ENCODE measurements at regions not wholly inside any gene's neighbourhood (a gene's known extent, or its start where the extent isn't known, plus 50 kb on each side); places are given as distances from the start of the nearest gene placed in this dataset.
"Not testable (repeated sequence)": the region's sequence is repeated elsewhere in the genome, so short reads cannot be mapped to it uniquely, and the experiment has no call there.

DNA sequence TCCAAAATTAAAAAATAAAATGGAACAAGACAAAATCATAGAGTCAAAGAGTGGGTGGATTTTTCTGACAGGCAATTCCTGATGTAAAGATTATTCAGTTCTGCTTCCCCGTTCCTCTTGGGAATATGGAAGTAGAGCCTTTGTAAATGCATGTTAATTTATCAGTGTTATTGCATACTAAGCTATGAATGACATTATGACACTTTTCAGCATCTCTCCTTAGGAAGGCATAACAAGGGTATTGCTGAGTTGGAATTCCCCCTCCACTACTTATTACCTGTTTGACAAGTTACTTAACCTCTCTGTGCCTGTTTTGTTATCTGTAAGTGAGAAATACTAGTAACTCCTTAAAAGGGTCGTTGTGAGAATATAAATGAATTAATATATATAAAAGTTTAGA lies 640.4 kb downstream of the LMO4 start:
- DNase-seq = no peak

DNA sequence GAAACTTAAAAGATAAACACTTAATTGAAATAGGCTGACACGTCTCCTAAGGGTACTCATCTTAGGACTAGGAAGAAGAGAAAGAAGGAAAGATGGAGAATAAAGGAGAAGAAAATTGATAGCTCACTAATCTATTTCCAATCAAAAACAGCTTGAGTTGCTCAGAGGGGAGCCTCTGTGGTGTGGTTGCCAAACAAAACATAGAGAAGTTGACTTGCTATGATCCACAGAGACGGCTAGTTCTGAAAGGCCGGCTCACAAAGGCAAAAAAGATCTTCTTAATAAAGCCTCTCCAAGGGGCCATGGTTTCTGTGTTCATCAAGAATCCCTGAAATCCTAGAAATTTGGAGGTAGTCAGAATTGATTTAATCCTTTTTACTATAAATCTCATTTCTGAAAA lies 644.1 kb downstream of the LMO4 start:
- DNase-seq = no peak

DNA sequence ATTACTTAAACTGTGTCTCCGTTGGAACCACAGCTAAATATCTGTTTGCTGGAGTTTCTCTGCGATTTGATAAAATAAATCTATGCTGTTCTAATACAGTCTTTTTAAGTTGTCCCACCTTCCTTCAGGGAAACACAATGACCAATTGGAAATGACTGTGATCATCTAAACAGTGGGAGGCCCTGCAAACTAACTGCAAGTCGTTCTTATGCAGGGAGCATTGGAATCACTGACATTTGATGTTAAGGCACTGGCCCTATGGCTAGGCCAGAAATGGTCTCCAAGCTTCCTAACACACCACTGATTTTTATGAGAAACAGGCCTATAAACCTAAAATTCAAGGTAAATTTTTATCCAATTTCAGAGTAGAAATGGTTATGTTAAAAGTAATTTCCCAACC lies 645.2 kb downstream of the LMO4 start:
- DNase-seq = no peak

DNA sequence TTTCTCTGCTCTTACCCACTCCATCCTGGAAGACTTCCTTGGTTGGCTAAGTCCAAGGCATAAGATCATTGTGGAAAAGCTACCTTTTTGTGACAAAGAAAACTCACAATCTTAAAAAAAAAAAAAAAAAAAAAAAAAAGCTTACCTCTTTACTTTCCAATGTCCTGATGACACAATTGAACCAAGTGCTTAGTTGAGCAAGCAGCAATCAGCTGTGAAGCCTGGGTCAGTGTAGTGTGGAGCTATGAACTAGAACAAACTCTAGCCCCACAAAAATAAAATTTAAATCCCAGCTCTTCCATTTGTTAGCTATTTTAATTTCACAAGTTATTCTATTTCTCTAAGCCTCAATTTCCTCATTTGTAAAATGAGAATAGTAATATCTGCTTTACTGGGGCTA lies 647.6 kb downstream of the LMO4 start:
- DNase-seq = no peak

- no peak for DNase-seq
Observed at GRCh38 chr1:87977145-87977544, 648.5 kb downstream of the LMO4 start.

DNA sequence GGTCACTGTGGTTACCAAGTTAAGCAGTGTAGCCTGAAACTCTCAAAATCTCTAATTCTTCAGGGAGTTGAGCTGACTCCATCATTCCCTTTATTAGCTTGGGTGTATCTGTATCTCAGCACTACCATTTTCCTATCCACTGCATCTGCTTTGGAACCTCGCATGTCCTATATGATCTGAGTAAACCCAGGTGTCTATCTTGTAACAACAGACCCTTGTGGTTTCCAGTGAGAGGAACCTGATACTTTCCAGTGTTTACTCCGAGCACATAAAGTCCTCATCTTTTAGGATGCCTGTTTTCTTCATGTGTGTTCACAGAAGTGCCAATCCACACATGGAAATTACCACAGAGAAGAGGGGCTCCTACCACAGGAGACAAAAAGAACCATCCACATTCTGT lies 650.4 kb downstream of the LMO4 start:
- no peak for DNase-seq

DNA sequence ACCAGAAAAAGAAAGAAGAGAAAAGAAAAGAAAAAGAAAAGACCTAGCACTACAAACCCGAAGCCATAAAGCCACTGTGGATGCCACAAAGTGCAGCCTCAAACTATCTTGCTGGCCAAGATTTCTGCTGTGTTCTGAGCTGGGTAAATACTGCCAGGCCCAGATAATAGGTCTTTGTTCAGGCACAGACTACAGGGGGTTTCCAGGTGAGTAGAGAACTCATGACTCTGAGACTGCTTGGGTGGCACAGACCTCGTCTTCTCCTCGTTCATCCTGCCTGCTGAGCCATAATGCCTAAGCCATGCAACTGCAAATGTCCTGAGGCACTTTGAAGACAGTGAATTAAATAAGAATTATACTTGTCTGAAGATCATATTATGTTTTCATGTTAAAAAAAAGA lies 651.8 kb downstream of the LMO4 start:
- DNase-seq = no peak

- no peak for DNase-seq
Observed at GRCh38 chr1:87981386-87981785, 652.7 kb downstream of the LMO4 start.

DNA sequence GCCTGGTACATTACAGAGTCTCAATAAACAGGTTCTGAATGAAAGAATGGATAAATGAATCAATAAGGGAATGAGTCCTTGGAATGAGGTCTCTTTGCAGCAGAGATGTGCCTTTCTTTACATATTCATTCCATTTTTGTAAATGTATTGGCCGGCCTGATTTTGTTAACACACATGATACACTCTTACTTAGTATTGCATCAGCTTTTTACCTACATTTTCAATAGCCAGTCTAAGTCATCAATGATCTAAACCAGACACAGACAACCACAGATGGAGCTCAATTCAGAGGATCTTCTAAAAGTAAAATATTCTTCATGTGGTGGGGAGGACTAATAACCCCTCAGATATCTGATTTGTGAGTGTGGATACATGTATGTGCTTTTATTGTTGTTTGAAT lies 653.1 kb downstream of the LMO4 start:
- DNase-seq = no peak

GRCh38 chr1:87983841-87984240 lies 655.2 kb downstream of the LMO4 start:
- DNase-seq = no peak

- no peak for DNase-seq
Observed at GRCh38 chr1:87985071-87985470, 656.4 kb downstream of the LMO4 start.

DNA sequence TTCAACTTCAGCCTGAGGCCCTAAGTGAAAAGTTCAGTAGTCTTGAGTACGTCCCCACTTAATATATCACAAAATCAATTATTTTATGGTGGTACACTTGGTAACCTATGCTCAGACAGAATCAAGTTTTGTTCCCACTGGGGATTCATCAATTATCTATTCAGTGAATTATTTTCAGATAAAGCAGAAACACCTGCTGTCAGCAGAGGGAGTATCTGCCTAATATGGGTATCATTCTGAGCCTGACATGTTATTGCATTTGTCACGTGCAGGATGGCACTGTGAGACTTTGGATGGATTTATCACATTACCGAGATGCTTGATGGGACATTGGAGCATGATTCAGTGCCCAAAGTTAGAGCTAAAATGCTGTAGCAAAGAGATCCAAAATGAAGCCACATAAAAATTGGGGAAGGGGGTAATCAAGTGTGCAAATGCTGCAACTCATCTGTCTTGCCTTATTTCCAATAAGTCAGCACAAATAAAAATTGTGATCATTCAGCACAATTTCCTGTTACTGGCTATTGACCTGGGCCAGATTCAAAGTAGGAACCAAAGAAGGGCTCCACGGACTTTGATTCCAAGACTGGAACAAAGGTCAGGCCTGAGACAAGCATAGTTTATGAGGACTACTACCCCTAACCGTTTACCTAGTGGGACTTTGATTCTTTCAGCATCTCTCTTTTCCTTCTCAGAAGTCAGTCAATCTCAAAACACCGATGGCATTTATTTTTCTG lies 657.6 kb downstream of the LMO4 start:
- no peak for DNase-seq

DNA sequence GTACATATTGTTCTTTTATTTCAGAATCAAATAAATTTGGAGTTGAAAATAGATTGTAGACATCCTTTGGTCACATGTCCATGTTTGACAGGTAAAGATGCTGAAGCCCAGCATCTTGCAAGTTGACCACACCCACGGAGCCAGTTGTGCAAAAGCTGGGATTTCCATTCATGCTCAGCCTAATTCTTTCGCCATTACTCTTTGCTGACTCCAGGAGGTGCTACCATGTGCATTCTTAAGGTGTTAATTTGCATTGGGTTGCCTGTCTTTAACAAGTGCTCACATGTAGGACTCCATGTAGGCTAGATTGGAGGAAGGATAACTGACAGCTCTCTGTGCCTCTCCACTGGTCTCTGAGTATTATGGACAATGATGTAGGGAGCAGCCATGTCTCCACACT lies 660.7 kb downstream of the LMO4 start:
- DNase-seq = no peak

DNA sequence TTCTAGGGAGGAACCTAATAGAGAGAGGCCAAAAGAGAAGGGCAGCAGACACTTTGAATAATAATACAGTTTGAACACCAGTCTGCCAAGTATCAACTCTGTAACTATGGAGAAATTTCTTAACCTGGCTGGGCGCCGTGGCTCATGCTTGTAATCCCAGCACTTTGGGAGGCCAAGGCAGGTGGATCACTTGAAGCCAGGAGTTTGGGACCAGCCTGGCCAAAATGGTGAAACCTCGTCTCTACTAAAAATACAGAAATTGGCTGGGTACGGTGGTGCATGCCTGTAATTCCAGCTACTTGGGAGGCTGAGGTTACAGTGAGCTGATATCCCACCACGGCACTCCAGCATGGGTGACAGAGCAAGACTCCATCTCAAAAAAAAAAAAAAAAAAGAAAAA lies 663.9 kb downstream of the LMO4 start:
- not testable (repeated sequence) for DNase-seq

DNA sequence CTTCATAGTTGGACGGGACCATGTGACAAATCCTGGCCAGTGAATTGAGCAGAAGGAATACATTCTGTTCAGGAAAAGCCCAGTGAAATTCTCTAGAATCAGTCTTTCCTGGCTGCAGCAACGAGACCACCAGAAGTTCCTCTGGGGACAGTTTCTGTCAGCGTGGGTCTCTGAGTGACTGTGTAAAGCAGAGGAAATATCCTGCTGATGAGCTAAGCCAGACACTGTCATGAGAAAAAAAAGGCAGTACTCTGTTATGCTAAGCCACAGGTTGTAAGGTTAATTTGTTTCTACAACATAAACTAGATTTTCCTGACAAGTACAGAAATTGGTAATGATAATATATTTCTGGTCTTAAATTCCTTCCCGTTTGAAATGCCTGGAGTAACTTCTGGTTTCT lies 664.4 kb downstream of the LMO4 start:
- no peak for DNase-seq

- DNase-seq = no peak
Observed at GRCh38 chr1:87999852-88000251, 671.2 kb downstream of the LMO4 start.

DNA sequence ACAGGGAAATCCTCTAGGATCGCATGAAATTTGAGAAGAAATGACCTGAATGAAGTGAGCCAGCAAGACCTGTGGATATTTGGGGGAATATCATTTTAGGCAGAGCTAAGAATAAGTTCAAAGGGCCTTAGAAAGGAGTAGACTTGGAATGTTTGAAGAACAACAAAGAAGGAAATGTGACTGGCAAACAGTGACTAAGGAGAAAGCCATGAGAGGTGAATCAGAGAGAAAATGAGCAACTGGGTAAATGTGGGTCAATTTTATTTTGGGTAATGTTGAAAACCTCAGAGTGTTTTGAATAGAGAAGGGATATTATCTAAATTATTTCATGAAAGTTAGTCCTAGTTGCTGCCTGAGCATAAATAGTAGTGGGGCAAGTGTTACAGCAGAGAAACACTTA lies 672.8 kb downstream of the LMO4 start:
- no peak for DNase-seq

DNA sequence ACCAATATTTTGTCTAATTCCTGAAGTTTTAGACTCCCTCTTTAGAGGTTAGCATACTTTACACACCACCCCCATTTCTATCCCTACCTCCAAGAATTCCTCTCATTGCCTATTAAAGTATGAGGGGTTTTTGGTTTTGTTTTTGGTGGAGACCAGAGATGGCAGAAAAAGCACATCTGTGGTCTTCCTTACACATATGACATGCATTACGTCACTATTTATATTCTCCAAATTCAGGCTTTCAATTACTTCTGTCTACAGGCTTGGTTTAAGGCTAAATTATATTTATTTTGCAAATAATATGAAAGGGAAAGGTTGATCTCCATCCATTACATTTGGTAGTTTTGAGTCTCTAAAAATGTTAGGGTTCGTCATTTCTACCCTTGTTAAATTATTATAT lies 674.6 kb downstream of the LMO4 start:
- no peak for DNase-seq

DNA sequence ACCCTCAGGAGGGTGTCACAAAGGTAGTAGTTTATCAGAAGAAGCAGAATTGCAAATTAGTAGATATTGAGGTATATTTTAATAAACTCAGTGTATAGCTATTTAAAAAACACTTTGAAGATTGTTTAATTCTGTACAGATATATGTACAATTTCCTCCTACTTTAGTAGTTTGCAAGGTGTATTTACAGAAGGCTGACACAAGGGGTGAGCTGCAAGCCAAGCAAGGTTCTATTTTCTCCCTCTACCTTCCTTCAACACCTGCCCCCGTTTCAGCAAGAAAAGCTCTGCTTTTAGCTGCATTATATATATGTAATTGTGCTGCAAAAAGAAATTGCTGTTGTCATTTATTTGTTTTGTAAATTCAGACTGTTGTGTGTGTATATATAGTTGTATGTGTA lies 674.2 kb upstream of the PKN2 start:
- no peak for DNase-seq

- no peak for DNase-seq
Observed at GRCh38 chr1:88013485-88013884, 670.6 kb upstream of the PKN2 start.

DNA sequence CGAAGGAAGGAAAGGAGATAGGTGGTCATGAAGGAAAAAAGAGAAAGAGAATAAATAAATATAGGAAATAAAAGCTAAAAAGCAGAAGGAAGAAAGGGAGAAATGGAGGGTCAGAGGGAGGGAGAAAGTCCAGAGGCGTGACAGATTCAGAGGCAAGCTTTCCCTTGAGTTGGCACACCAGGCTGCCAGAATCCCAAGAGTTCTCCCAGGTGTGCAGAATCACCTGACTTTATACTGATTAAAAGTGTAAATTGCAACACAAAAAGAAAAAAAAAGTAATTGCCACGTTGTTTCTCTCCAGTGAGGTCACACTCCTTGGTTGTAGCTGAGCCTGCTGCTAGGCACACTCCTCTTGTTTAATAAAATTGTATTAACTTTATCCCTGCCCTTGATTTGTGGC lies 669.9 kb upstream of the PKN2 start:
- no peak for DNase-seq

- DNase-seq = no peak
Observed at GRCh38 chr1:88016947-88017346, 667.1 kb upstream of the PKN2 start.

DNA sequence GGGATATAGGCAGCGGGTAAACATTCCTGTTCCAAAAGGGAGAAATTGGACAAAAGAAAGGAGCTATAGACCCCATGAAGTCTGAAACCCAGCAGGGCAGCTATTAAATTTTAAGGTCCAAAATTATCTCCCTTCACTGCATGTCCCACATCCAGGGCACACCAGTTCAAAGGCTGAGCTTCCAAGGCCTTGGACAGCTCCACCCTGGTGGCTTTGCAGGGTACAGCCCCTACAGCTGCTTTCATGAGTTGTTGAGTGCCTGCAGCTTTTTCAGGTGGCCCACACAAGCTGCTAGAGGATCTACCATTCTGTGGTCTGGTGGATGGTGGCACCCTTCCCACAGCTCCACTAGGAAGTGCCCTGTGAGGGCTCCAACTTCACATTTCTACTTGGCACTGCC lies 662.5 kb upstream of the PKN2 start:
- DNase-seq = no peak

- DNase-seq = no peak
Observed at GRCh38 chr1:88022516-88022915, 661.6 kb upstream of the PKN2 start.

DNA sequence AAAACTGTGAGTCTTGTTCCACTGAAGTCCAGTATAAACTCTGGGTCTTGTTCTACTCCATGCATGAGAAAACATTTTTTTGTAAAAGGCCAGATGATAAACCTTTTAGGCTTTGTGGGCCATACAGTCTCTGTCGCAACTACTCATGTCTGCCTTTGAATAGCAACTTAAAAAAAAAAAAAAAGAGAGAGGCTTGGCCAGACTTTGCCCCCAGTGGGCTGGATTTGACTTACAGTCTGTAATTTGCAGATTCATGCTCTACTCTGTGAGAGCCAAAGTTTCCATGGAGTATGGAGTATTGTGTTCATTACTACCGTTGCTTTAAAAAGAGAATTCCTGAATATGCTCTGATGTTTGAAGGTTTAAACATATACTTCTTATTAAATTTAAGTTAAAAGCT lies 654.9 kb upstream of the PKN2 start:
- DNase-seq = no peak

DNA sequence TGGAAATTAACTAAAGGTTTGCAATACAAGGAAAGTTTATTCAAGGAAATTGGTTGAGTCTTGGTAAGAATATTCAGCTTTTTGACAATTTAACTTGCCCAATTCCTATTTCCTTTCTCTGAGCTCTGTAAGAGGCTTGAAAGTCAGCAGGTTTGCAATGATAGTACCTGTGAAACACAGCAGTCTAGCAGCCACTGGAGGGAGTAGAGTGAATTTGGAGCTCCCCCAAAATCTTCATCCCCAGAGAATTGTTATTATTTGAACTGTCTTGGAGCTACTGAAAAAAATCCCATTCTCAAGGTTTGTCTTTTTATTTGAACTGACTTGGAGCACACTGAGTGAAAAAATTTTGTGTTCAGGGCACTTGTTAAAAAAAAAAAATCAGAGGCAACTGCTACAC lies 654.2 kb upstream of the PKN2 start:
- no peak for DNase-seq

All from central memory CD4-positive, alpha-beta T cell (primary cell).